ENCODE measurements at regions not wholly inside any gene's neighbourhood (a gene's known extent, or its start where the extent isn't known, plus 50 kb on each side); places are given as distances from the start of the nearest gene placed in this dataset.
"Not testable (repeated sequence)": the region's sequence is repeated elsewhere in the genome, so short reads cannot be mapped to it uniquely, and the experiment has no call there.

DNA sequence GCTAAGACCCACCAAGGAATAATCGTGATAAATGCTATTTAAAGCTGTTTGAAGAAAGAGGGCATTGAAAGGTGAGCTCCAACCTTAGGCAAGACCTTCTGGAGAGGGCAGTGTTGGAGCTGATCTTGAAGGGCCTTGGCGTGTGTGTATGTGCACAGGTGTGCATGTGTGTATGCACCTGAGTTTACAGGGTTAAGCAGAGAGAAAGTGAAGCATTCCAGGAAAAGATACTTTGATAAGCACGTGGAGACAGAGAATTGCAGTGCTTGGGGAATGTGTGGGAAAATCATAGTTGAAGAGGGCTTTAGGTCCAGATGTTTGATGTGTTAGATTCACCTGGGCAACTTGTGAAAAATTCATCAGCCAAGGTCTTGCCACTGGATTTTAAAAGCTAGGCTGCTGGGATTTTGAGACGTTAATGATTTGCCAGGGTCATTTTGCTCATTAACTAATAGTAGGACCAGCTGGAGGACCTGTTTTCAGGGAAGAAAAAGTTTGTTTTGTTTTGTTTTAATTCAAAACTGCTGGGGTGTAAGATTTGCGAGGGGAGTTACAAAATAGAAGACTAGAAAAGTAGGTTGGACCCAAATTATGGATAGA, 78.3 kb upstream of the ANKRD55 start:
- no peak for DNase-seq
- no peak for ATAC-seq
- intact Hi-C loops (cut with DNase I) = no loop called here

DNA sequence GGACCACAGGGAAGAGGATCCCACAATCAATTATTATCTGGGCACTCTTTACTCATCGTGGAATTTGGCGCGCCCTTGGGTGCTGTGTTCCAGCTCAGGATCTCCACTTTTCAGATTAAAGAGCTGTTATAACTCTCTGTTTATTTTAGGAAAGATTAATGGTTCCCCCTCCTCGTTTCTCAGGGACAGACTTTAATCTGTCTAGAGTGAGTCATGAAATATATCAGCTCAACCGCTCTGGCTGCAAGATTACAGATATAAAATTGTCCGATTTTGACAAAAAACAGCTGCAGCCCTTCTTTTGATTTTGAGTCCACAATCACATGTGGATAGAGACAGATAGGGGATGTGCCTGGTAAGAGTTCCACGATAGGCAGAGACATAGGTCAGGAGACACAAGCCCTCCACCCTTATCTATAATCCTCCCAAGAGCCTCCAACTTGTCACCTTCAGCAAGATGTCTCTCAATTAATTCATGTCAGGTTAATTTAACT, 77.6 kb upstream of the ANKRD55 start:
- intact Hi-C loops (cut with DNase I) = no loop called here
- ATAC-seq (peak in 1 of 2 donors; percentile 43), DNase-seq (no peak)

DNA sequence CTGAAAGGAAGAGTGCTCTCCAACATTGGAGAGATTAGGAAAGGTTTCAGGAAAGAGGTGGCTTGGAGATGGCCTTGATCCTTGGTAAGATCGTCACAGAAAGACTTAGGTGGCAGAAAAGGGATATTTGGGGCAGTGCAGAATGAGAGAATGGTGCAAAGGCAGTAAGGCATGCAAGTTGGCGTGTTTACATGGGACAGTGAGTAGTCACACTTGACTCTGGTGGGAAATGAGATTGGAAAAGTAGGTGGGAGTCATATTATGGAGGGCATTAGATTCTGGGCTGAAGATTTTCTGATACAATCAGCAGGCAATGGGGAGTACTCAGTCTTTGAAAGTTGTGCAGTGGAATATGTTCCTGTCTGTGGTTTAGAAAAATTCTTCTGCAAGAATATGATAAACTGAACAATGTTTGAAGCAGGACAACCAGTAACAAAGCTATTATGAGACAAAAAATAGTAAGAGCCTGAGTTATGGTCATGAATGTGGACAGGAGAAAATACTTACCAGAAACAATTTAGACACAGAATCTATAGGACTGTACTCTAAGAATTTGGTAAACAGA, 76.2 kb upstream of the ANKRD55 start:
- ATAC-seq (no peak), DNase-seq (no peak)
- intact Hi-C loops (cut with DNase I) = no loop called here

DNA sequence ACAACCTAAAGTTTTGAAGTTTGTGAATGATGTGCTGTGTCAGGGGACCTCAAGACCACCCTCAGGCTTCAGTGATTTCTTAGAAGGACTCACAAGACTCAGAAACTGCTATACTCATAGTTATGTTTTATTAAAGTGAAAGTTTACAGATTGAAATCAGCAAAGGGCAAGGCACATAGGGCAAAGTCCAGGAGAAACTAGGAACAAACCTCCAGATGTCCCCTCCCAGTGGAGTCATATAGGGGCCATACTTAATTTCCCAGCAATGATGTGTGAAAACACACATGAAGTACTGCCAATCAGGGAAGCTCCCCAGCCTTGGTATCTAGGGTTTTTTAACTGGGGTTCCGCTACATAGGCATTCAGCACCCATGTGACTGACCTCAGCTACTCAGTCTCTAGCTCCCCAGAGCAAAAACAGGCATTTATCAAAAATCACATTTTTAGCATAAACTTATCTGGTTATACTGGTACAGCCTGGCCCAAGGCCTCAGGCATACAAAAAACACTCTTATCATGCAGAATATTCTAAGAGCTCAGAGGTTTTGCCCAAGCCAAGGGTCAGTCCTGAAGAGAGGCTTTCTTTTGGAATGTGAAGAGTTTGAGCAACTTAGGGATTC, 74.7 kb upstream of the ANKRD55 start:
- intact Hi-C loops (cut with DNase I) = no loop called here
- ATAC-seq (peak; percentile 53 to 68), DNase-seq (no peak)

DNA sequence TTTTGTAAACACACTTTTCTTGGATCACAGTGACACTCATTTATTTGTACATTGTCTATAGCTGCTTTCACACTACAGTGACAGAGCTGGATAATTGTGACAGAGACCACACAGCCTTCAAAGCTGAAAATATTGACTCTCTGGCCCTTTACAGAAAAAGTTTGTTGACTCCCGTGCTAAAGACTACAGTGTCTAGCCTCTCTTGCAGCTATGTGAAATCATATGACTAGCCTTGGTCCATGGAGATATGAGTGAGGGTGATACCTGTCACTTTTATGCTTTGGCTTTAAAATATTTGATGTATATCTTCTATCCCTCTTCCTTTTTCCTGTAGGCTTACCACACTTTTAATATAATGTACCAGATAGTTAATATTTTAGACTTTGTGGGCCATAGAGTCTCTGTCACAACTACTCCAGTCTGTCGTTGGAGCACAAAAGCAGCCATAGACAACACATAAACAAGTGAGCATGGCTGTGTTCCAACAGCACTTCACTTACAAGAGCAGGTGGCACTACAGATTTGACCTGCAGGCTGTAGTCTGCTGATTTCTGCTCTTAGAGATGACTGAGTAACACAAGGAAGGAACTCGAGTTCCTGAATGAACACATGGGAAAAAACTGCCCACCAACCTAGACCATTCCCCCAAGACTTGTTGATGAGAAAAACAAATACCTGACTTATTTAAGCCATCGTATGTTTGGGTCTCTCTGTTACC, 73.5 kb upstream of the ANKRD55 start:
- intact Hi-C loops (cut with DNase I) = no loop called here
- no peak for ATAC-seq

GRCh38 chr5:56305001-56305950, 72.1 kb upstream of the ANKRD55 start:
- intact Hi-C loops (cut with DNase I) = no loop called here
- DNase-seq (no peak), ATAC-seq (no peak)

More for the DNA sequence above, 73.5 kb upstream of the ANKRD55 start:
- no peak for DNase-seq

DNA sequence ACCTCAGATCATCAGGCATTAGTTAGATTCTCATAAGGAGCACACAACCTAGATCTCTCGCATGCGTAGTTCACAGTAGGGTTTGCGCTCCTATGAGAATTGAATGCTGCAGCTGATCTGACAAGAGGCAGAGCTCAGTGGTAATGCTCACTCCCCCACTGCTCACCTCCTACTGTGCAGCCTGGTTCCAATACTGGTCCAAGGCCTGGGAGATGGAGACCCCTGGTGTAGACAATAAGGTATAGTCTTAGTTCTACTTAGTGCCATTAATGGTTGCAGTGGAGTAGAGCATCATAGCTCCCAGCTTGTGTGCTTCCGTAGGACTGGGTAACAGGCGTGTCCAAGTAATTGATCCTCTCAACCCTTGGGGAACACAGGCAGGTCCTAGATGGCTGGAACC, 70.4 kb upstream of the ANKRD55 start:
- ATAC-seq (no peak), DNase-seq (no peak)
- intact Hi-C loops (cut with DNase I) = no loop called here

- DNase-seq (no peak), ATAC-seq (no peak)
- intact Hi-C loops (cut with DNase I) = no loop called here
Observed at GRCh38 chr5:56302027-56302426, 68.9 kb upstream of the ANKRD55 start.

GRCh38 chr5:56301069-56301468, 67.9 kb upstream of the ANKRD55 start:
- ATAC-seq = no peak
- intact Hi-C loops (cut with DNase I) = no loop called here
- no peak for DNase-seq

GRCh38 chr5:56299212-56299611, 66.1 kb upstream of the ANKRD55 start:
- ATAC-seq (peak; percentile 57 to 66), DNase-seq (peak; percentile 25)
- intact Hi-C loops (cut with DNase I) = no loop called here

- intact Hi-C loops (cut with DNase I) = no loop called here
- peak; percentile 87 for ATAC-seq
- DNase-seq = peak; percentile 45
Observed at GRCh38 chr5:56298336-56299090, 65.4 kb upstream of the ANKRD55 start.

DNA sequence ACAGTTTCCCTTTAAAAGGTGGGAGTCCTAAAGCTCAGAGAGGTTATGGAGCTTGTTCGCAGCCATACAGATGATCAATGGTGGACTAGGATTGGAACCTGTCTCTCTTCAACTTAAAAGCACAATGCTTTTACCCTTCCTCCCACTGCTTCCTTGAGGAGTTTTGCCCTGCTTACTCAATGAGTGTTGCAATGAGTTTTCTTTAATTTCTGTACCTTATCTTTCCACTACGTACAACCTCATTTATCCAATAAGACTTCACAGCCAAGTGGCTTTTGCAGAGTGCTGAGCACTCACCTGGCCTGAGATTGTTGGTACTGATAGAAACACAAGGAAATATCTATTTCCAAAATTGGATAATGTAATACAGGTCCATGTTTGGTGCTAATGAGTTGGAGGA, 64.7 kb upstream of the ANKRD55 start:
- ATAC-seq (peak in 1 of 2 donors; percentile 67), DNase-seq (no peak)
- intact Hi-C loops (cut with DNase I) = no loop called here

- DNase-seq; intact Hi-C loops (cut with DNase I); ATAC-seq: not testable (repeated sequence)
Observed at GRCh38 chr5:56295311-56295710, 62.2 kb upstream of the ANKRD55 start.

DNA sequence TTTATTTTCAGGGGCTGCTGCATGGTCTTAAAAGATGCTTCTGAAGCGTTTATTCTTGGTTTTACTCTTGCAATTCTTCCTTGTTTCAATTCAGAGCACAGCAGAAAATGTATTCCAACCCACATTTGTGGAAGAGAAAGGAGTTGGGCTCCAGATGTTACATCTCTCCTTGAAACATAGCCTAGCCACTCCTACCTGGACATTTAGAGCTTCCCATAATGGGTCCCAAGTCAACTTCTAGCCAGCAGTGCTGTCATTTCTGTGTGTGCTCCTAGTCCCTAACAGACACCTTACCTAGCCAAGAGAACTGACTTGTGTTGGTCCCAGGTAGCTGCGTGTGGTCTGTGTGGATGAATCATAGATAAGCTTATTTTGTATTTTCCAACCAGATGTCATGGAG, 61.2 kb upstream of the ANKRD55 start:
- intact Hi-C loops (cut with DNase I) = no loop called here
- DNase-seq = no peak
- no peak for ATAC-seq

DNA sequence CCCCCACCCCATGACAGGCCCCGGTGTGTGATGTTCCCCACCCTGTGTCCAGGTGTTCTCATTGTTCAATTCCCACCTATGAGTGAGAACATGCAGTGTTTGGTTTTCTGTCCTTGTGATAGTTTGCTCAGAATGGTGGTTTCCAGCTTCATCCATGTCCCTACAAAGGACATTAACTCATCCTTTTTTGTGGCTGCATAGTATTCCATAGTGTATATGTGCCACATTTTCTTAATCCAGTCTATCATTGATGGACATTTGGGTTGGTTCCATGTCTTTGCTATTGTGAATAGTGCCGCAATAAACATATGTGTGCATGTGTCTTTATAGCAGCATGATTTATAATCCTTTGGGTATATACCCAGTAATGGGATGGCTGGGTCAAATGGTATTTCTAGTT, 59.7 kb upstream of the ANKRD55 start:
- DNase-seq; ATAC-seq; intact Hi-C loops (cut with DNase I): not testable (repeated sequence)

- DNase-seq = no peak
- ATAC-seq = no peak
- intact Hi-C loops (cut with DNase I) = no loop called here
Observed at GRCh38 chr5:56291661-56292374, 58.7 kb upstream of the ANKRD55 start.

DNA sequence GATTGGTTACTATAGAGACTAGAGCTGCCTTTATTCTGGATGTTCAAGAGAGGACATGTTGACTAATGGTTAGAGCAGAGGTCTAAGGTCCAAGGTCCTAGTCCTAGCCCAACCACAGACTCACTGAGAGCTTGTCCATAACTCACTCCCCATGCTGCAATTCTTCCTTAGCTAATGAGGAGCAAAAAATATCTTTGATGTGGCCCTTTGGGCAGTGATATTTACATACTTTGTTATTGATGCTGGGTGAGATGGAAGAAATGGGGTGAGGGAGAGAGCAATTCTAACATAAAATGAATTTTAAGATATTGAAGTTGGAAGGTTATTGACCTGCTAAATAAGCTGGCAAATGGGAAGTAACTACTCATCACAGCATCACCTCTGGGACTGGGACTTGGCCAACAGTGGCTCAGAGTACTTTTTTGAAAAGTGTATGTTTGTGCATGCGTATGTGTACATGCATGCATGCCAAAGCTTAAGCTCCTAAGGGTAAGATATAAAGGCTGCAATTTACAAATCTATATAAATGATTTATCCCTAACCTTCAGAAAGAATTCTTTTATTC, 58.0 kb upstream of the ANKRD55 start:
- ATAC-seq (no peak), DNase-seq (no peak)
- intact Hi-C loops (cut with DNase I) = no loop called here
